HUES64 (cell line): ENCODE measurements at regions not wholly inside any gene's neighbourhood (a gene's known extent, or its start where the extent isn't known, plus 50 kb on each side); places are given as distances from the start of the nearest gene placed in this dataset.
A peak's percentile ranks its signal among the peaks of the same experiment; 100 is the strongest.

Source experiments
- H3K27ac ChIP-seq: 2 replicates; pipeline ENCODE4 v1.7.0; 2013; ENCODE audit warnings: low read depth, low read length, inconsistent platforms
- H3K27me3 ChIP-seq: 2 replicates; pipeline ENCODE4 v1.6.1; 2013; ENCODE audit warnings: mild to moderate bottlenecking, low read length; ENCODE audit not compliant: insufficient read depth
- H3K36me3 ChIP-seq: 2 replicates; pipeline ENCODE4 v1.6.1; 2013; ENCODE audit warnings: mild to moderate bottlenecking, low read length; ENCODE audit not compliant: insufficient read depth
- H3K4me1 ChIP-seq: 2 replicates; pipeline ENCODE4 v1.6.1; 2013; ENCODE audit warnings: mild to moderate bottlenecking, low read length, moderate library complexity; ENCODE audit not compliant: insufficient read depth
- H3K4me3 ChIP-seq: 2 replicates; pipeline ENCODE4 v1.5.1; 2013; ENCODE audit warnings: mild to moderate bottlenecking, low read length, moderate library complexity
- H3K9ac ChIP-seq: 2 replicates; pipeline ENCODE4 v1.6.1; 2013; ENCODE audit warnings: mild to moderate bottlenecking, low read depth, low read length
- H3K9me3 ChIP-seq: 2 replicates; pipeline ENCODE4 v1.6.1; 2013; ENCODE audit warnings: low read depth, low read length; ENCODE audit not compliant: insufficient read depth
- WGBS: fragments of 150-250, 120-280 bp; methylation state at CpG from one replicate; pipeline ENCODE4 v1.1.7; 2013; ENCODE audit warnings: missing lambda C conversion rate; 5-methylcytosine and 5-hydroxymethylcytosine counted together

- Histone ChIP-seq H3K9me3 (no peaks in the 10 kb centered on the region), H3K27ac (no peak overlapping the region), H3K36me3 (no peaks in the 10 kb centered on the region), H3K4me3 (no peak overlapping the region), H3K9ac (no peak overlapping the region), H3K4me1 (peaks cover 40% of the 10 kb centered on the region), H3K27me3 (no peaks in the 10 kb centered on the region)
- WGBS: 95% methylated on average over 28 of the region's 28 CpGs
These were observed 133.4 kb downstream of the OLFM1 start for GRCh38 chr9:135220601-135221575.

- Histone ChIP-seq H3K9me3 (no peaks in the 10 kb centered on the region), H3K36me3 (no peaks in the 10 kb centered on the region), H3K27me3 (no peaks in the 10 kb centered on the region), H3K27ac (no peak overlapping the region; the same call in 1 of the 2 replicates), H3K4me3 (no peak overlapping the region), H3K4me1 (peaks cover 38% of the 10 kb centered on the region), H3K9ac (no peak overlapping the region)
- WGBS: 88% methylated on average over 9 of the region's 9 CpGs
These were observed 134.1 kb downstream of the OLFM1 start for GRCh38 chr9:135221576-135221950.

- Histone ChIP-seq H3K27ac (peak overlapping the region; percentile 34; the same call in 1 of the 2 replicates), H3K36me3 (no peaks in the 10 kb centered on the region), H3K4me3 (no peak overlapping the region), H3K4me1 (peaks cover 33% of the 10 kb centered on the region), H3K9me3 (no peaks in the 10 kb centered on the region), H3K27me3 (no peaks in the 10 kb centered on the region), H3K9ac (peak overlapping the region; percentile 14; the same call in 1 of the 2 replicates)
- WGBS: 54% methylated on average over 16 of the region's 16 CpGs
These were observed 134.6 kb downstream of the OLFM1 start for GRCh38 chr9:135221951-135222631.

- WGBS: 56% methylated on average over 28 of the region's 30 CpGs
- H3K36me3 ChIP-seq: no peaks in the 10 kb centered on the region
- no peak overlapping the region for H3K4me3 ChIP-seq
- no peaks in the 10 kb centered on the region for H3K27me3 ChIP-seq
- H3K27ac ChIP-seq: 0 out of 2 replicates have a peak overlapping the region, but pooled peaks have one; percentile 18
- H3K4me1 ChIP-seq: peaks cover 23% of the 10 kb centered on the region
- H3K9ac ChIP-seq: peak overlapping the region; percentile 27; the same call in 1 of the 2 replicates
- no peaks in the 10 kb centered on the region for H3K9me3 ChIP-seq
These were observed 135.7 kb downstream of the OLFM1 start for GRCh38 chr9:135222881-135223760.

- peaks cover 18% of the 10 kb centered on the region for H3K4me1 ChIP-seq
- H3K27ac ChIP-seq: no peak overlapping the region
- no peak overlapping the region for H3K4me3 ChIP-seq
- no peaks in the 10 kb centered on the region for H3K9me3 ChIP-seq
- WGBS: 69% methylated on average over 11 of the region's 11 CpGs
- H3K27me3 ChIP-seq: no peaks in the 10 kb centered on the region
- no peak overlapping the region; the same call in 1 of the 2 replicates for H3K9ac ChIP-seq
- H3K36me3 ChIP-seq: no peaks in the 10 kb centered on the region
These were observed 136.4 kb downstream of the OLFM1 start for GRCh38 chr9:135223831-135224230.

GRCh38 chr9:135224286-135224877 lies 136.9 kb downstream of the OLFM1 start:
- H3K9ac ChIP-seq: no peak overlapping the region
- H3K9me3 ChIP-seq: no peaks in the 10 kb centered on the region
- H3K4me3 ChIP-seq: no peak overlapping the region
- no peaks in the 10 kb centered on the region for H3K27me3 ChIP-seq
- peaks cover 18% of the 10 kb centered on the region for H3K4me1 ChIP-seq
- WGBS: 92% methylated on average over 12 of the region's 12 CpGs
- no peaks in the 10 kb centered on the region for H3K36me3 ChIP-seq
- no peak overlapping the region for H3K27ac ChIP-seq

GRCh38 chr9:135224921-135225541 lies 137.6 kb downstream of the OLFM1 start:
- Histone ChIP-seq H3K36me3 (no peaks in the 10 kb centered on the region), H3K4me1 (peaks cover 18% of the 10 kb centered on the region), H3K9ac (no peak overlapping the region), H3K9me3 (no peaks in the 10 kb centered on the region), H3K27me3 (no peaks in the 10 kb centered on the region), H3K27ac (no peak overlapping the region), H3K4me3 (no peak overlapping the region)
- WGBS: 88% methylated on average over 23 of the region's 23 CpGs

GRCh38 chr9:135225619-135226228 lies 138.3 kb downstream of the OLFM1 start:
- H3K27ac ChIP-seq: no peak overlapping the region
- 94% methylated on average over 11 of the region's 11 CpGs for WGBS
- peaks cover 18% of the 10 kb centered on the region for H3K4me1 ChIP-seq

GRCh38 chr9:135226369-135227050 lies 139.0 kb downstream of the OLFM1 start:
- Histone ChIP-seq H3K4me1 (peaks cover 18% of the 10 kb centered on the region), H3K36me3 (no peaks in the 10 kb centered on the region), H3K9ac (no peak overlapping the region), H3K27ac (no peak overlapping the region), H3K4me3 (no peak overlapping the region), H3K27me3 (no peaks in the 10 kb centered on the region), H3K9me3 (no peaks in the 10 kb centered on the region)
- WGBS: 93% methylated on average over 5 of the region's 5 CpGs

More at GRCh38 chr9:135225619-135226228, 138.3 kb downstream of the OLFM1 start:
- Histone ChIP-seq H3K9me3 (no peaks in the 10 kb centered on the region), H3K36me3 (no peaks in the 10 kb centered on the region), H3K27me3 (no peaks in the 10 kb centered on the region), H3K9ac (no peak overlapping the region), H3K4me3 (no peak overlapping the region)
